Lung microvascular endothelial cell (primary cell): ENCODE measurements at regions not wholly inside any gene's neighbourhood (a gene's known extent, or its start where the extent isn't known, plus 50 kb on each side); places are given as distances from the start of the nearest gene placed in this dataset.
"Not testable (repeated sequence)": the region's sequence is repeated elsewhere in the genome, so short reads cannot be mapped to it uniquely, and the experiment has no call there.

Source experiments
- DNase-seq, 2 donors: peaks; one replicate each; pipeline versions ENCODE4 v3.0.0 to v3.0.0-alpha.2; 2010; ENCODE audit warnings: low read depth in 2 of 2

DNA sequence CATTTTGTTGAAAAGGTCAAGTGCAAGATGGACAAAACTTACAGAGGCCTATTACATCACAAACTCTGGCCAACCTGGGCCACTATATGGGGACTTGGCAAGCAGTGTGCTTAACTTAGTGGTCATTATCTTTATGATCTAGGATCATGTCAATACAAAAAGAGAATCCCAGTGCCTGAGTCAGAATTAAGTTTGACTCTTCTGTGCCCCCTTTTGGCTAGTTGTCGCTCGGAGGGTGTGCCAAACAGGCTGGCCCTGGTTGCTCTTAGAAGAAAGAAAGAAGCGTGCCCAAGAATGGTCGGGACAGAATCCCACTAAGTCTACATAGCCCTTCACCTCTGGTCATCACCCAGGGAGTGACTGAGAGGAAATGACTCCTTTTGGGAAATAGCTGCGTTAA lies 100.1 kb downstream of the EIF4E start:
- DNase-seq = peak; percentile 12 to 23

DNA sequence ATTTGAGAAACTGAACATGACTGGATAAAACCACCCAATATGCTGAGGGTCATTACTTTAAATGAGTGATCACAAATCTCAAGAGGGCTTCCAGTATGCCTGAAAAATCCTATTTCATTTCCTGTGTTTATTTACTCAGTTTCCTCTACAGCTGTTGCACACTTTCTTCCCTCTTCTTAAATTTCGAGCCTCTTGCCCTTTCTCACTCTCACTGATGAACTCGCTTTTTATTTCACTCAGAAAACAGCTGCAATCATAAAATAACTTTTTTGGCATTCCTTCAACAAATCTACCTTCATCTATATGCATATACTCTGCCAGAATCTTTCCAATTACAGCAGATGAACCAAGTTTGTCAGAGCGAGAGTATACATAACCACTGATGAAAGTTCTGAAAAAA lies 101.3 kb downstream of the EIF4E start:
- no peak for DNase-seq

DNA sequence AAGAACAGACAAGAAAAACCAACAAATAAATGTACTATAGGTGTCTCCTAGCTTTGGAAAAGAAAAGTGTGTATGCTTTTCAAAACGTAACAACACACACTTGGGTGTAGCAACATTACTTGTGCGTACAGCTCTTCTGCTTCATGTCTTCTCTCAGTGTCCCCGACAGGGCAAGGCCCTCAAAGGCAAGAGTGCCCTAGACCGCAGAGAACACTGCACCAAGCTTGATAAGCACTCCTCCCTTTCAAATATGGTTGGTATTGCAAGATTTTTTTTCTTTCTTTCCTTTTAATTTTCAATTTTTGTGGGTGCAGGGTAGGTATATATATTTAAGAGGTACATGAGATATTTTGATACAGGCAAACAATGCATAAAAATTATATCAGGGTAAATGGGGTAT lies 106.8 kb downstream of the EIF4E start:
- no peak for DNase-seq

DNA sequence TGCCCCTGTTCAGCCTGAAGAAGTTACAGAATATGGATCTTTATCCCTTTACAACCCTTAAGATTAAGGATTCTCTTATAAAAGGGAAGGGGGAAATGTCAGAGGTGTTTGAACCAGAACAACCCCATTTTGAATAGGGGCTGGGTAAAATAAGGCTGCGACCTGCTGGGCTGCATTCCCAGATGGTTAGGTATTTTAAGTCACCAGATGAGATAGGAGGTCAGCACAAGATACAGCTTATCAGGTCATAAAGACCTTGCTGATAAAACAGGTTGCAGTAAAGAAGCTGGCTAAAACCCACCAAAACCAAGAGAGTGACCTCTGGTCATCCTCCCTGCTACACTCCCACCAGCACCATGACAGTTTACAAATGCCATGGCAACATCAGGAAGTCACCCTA lies 110.8 kb downstream of the EIF4E start:
- not testable (repeated sequence) for DNase-seq

DNA sequence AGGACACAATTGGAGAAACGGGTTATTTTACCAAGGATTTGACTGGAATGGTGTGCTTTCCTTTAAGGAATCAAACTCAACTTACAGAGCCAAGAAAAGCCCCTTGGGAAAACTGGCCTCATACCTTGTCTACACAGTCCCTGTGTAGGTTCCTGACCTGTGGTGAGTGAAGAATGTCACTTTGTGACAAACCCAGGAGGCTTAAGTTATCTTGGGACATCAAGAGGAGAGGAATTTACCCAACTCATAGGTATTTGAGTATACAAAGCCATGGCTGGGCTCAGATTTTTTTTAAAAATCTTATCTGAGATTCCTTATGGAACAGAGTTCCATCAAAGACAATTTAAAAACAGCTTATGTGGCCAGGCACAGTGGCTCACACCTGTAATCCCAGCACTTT lies 112.1 kb downstream of the EIF4E start:
- no peak for DNase-seq

DNA sequence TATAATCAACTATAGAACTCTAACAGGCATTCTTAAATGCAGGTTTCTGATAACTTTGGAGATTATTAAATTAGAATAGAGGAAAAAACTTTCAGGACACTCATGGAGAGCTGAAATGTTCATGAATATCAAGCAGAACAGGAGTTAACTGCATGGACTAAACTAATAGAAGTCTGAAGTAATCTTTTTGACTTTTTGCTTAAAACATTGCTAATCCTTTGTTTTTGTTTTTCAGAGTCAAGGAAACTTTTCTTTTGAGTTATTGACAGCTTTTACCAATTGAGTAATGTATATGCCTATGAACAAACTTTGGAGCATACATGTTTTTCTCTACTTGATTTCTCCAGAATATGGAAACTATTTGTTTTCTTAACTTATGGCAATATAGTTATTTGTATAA lies 112.5 kb downstream of the EIF4E start:
- no peak for DNase-seq

DNA sequence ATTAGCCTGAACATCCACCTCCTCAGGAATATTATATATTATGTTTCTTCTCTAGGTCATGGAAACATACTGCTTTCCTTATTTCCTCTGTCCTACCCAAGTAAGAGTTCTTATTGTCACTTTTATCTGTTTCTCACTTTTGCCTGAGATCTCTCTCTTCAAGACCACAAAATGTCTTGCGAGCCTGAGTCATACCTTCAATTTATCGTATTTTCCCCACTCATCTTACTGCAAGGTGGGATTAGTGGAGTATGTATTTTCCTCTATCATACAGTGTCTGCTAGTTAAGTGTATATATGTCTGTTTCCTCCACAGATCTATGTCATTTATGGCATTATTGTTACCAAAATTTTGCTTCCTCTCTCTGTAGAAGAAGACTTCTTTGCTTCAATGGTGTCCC lies 124.5 kb downstream of the EIF4E start:
- no peak for DNase-seq

DNA sequence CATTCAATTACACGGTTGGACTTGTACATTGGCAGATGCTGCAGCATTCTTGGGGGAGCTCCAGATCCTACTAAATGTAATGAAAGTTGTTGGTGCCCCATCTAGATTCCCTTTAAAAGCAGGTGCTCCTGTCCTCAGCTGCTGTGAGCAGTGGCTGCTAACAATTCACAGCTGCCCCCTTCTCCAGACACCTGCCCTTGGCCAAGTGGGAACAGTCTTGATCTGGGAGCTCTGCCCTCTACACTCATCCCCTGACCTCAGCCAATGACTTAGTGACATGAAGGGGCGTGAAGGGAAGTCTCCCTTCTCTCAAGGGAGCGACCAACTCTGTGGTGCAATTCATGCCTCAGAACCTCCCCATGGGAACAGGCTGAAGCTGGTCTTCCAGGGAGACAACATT lies 125.7 kb downstream of the EIF4E start:
- DNase-seq = no peak

DNA sequence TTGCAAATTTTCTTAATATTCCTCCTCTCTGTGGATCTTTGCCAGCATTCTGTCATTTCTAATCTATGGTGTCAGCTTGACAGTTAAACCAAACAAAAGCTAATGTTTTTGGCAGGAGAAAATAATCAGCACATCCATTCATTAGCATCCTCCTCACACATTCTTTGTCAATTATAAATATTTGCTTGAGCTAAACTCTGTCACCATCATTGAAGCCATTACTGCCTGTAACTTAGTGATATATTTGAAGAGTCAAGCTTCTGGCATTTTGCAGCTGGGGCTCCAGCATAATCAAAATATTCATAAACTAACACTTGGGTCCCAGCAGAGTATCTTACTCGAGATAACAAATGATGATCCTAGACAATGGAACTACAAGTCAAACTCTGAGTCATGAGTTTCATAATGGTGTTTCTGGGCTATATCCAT lies 126.1 kb downstream of the EIF4E start:
- peak in 1 of 2 donors; percentile 29 for DNase-seq

DNA sequence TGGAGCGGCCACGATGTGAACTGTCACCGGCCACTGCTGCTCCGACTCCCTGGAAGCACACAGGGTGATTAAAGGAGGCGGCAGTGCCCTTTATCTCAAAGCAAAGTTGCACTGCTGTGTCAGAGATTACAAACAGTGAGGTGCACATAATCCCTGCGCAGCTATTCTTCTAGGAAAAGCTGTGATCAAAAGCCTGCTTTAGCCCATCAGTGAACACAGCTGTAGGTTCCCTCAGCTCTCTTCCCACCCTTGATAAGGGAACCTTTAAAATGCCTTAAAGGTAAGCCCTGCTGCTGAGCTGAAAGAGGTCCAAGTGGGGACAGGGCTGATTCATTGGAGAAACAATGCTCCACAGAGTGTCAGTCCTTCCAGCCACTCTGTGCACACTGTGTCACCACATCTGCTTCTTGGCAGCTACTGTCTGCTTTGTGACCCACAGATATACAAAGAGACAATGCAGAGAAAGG lies 127.6 kb downstream of the EIF4E start:
- DNase-seq = no peak

DNA sequence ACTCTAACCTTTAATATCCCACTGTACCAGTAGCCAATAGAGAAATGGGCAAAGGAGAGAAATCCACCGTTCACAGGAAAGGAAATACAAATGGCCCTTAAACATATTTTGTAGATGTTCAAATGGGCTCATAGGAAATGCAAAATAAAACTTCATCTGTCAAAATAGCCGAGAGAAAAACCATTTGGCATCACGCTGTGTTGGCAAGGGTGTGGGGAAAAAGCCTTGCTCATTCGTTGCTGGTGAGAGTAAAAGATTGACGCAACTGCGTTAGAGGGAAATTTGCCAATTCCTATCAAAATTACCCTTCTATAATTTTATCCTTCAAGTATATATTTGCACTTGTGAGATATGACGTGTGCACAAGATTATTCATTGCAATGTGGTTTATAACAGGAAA lies 131.9 kb downstream of the EIF4E start:
- peak in 1 of 2 donors; percentile 5 for DNase-seq

DNA sequence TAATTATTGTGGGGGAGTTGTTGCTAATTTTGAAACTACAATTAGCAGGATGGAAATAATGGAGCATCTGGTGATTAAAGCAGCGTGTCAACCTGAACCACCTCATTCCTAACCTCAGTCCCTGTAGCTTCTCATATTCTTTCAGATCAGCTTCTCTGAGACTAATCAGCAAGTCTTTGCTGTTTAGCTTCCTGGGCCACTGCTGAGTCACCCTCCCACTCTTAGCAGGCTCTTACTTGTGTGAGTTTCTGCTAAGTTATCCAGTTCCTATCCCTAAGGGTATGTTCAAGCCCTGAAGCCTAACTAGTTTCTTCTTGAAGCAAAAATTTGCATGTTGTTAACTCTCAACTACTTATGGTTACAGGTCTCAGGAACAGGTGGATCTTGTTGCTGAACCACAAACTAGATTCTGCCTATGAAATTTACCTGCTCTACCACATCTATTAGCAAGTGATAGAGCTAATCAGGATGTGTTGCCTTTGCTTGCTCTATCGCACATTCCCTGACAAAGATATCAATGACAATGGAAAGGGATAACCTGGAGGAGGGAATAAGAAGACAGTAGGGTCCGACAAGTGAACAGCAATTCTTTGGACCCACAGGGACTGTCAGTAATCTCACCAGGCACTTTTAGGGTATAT lies 134.2 kb downstream of the EIF4E start:
- peak in 1 of 2 donors; percentile 11 for DNase-seq

DNA sequence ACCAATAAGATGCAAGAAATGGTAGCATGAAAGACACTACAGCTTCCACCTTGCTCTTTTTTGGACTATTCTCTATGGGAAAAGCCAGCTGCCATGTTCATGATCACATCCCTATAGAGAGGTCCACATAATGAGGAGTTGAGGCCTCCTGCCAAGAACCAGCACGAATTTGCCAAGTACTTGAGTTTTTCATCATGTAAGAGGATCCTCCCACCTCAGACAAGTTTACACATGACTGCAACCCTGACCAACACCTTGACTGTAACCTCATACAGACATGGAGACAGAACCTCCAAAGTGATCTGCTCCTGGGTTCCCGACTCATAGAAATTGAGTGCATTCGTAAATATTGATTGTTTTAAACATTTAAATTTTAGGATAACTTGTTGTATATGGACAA lies 135.2 kb upstream of the TSPAN5 start:
- no peak for DNase-seq

DNA sequence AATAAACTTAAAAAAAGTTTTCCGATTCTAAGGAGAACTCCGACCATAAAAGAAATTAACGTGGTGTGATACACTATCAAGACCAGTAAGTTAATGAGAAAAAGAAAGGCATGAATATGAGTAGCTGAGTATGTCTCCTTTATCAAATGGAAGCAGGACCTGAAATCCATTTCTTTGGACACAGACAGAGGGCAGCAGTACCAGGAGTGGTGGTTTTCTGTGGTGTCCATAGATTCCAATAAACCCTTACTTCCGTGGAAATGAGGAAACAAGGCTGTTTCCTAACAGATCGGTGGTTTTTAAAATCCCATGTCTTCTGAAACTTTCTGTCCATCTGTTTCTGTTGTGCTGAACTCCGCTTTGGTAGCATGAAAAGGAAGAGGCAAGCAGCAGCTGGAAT lies 128.5 kb upstream of the TSPAN5 start:
- DNase-seq = peak; percentile 21 to 60

DNA sequence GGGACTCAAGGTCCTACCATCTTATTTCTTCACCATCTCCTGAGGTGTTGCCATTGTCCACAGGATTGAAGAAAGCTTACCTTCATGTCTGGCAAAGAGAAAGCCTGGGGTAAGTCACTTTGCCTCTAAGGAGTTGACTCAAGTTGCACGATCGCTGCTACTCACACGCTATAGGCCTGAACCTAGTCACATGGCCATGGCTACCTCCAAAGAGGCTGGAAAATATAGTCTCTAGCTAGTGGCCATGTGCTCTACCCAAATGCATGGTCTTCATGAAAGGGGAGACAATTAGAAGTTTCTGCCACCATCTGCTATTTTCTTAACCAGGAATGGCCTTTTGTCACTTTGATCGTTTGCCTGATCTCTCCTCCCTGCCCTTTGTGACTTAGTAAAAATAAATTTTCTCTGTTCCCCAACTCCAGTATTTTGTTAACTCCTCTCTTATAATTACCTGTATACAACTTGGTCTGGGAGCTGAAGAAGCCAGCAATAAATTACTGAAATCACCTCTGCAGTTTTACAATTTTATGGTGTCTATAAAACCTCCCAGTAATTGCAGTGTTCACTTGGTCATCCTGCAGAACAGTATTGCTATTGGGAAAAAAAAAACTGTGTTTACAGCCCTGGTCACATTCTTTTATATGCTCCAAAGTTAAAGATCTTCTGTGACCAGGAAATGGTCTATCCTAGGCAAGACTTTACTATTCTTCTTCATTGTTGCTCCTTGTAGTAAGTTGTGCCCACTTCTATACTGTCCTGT lies 126.7 kb upstream of the TSPAN5 start:
- no peak for DNase-seq

DNA sequence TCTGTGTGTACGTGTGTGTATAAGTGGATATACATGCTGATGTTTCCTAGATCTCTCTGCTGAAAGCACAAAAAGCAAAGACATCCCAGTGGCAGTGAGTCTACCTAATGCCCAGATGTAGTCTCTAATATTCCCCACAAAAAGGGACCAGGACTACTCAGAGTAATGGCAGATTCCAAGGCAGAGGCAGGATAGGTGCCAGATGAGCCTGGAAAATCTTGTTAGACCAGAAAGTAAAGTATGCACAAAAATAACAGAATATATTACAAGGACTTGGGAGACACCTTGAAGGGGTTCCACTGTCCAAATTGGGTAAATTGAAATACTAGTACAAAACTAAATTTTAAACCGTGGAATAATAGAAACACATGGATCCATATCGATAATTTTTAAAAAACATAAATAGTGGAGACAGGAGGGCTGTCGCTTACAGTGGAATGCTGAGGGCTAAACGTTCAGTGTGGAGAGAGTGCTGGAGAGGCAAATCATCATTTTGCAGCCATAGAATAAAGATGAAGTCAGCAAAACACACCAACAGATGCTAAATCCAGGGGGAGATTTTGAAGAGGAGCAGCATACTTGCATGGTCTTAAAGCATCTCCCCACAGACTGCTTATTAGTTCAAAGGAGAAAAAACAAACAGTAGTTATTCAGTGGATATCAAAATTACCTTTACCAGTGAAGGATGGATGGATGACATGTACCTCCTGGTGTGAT lies 123.4 kb upstream of the TSPAN5 start:
- no peak for DNase-seq

DNA sequence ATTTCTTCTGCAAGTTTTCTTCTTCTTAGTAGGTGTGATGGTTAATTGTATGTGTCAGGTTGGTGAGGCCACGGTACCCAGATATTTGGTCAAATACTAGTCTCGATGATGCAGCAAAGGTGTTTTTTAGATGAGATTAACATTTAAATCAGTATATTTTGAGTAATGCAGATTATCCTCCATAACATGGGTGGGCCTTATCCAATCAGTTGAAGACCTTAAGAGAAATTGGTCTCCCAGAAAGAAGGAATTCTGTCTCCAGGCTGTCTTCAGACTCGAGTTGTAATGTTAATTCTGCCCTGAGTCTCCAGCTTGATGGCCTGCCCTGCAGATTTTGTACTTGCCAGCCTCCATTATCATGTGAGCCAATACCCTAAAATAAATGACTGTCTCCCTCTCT lies 122.5 kb upstream of the TSPAN5 start:
- DNase-seq = no peak

DNA sequence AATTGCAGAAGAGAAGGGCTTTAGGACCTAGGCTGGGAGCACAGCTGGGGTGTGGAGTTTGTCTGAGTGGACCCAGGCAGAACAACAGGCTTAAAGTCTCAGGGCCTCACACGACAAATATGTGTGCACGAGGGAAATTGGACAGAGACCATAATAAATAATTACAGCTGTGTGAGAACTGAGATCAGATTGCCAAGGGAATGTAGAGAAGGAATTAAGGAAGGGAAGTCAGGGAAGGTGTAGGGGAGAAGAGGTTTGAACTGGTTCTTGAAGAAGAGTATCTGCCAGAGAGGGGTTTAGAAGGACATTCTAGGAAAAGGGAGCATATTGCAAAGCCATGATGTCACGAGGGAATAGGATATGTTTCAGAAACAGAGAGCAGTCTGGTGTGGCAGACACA lies 120.7 kb upstream of the TSPAN5 start:
- DNase-seq = no peak

DNA sequence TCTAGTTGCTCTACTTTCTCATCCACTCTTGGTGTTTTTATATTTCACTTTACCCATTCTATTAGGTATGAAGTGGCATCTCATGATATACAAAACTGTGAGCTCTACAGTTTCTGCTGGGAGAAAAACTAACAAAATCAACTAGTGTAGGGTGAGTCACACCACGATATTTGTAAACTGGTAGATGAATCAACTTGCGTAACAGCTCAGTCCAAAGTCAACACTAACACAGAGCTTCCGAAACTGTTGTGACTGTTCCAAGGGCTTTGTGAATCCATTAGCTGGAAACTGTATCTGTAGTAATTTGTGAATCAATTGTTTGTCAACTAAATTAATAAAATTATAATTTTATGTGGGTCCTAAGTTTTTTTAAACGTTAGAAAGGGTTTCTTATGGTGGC lies 119.8 kb upstream of the TSPAN5 start:
- DNase-seq = peak; percentile 63 to 82

DNA sequence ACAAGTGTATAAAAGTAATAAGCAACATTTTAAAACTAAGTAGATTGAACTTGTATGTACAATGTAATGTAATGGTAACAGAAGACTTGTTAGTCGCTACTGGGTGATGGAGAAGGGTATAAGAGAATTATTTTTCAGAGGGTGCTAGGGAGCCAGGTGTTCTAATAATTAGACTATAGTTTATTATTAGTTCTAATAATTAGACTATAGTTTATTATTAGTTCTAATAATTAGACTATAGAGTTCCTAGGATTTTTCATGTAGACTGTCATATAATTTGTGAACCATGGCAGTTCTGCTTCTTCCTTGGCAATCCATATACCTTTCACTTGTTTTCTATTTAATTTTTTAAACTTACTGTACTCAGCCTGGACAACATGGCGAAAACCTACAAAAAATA lies 117.3 kb upstream of the TSPAN5 start:
- DNase-seq = no peak

DNA sequence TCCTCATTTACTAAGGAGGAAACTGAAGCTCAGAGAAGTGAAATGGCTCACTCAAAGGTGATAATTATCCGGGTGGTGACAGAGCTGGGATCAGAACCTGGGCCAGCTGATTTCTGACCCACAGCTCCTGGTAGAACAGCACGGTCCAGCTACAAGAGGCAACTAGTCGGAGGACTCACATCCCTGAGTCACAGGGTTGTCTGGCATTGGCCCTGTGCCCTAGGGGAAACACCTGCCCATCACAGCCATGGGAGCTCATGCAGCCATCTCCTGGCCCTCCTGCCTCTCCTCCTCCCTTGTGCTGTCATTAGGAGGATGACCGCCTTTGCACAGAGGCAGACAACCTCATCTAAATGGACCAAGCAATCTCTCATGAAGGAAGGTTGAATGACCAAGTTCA lies 115.2 kb upstream of the TSPAN5 start:
- peak; percentile 57 to 75 for DNase-seq

DNA sequence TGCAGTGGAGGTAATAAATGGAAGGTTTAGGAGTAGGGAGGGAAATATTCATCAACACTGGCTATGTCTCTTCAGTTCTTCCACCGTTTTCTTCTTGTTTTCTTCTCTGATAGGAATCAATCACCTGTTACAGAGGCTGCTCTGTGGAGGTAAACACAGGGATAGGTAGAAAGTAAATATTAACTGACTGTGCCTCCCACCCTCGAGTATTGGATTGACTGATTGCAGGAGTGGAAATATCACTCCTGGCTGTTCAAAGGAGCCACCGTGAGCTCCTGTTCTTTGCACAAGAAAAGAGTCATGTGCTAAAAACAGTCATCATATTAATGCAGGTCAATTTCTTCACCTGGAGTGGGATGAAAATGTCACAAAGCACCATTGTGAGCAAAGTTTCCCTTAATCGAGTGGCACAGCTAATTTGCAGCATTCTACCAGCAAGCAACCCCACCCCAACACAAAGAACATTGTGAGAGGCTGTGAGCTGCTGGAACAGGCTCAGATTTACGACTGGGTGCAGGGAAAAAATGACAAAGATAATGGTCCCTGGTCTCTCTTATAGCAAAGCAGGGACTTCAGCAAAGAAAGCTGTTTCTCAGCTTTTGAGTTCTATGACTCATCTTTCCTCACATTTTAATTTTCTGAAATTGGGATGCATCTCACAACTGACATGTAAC lies 113.7 kb upstream of the TSPAN5 start:
- DNase-seq = no peak
